Transverse colon (tissue), 4 donors: ENCODE measurements at regions not wholly inside any gene's neighbourhood (a gene's known extent, or its start where the extent isn't known, plus 50 kb on each side); places are given as distances from the start of the nearest gene placed in this dataset.

ENCODE experiments used
- CTCF ChIP-seq, 5 experiments: fragments of 200-600 bp in 3 of 5; fragments of 450-650 bp in 2 of 5; sonication (generic) in 3 of 5; IDR thresholded peaks; 1 replicate in 2 of 5; 2 replicates in 3 of 5; pipeline ENCODE4 v1.5.1; 2016 to 2017; ENCODE audit warnings: antibody characterized with exemption in 5 of 5, inconsistent platforms in 3 of 5, mild to moderate bottlenecking in 2 of 5, moderate library complexity in 1 of 5
- POLR2AphosphoS5 ChIP-seq, 3 donors: sonication (generic); formaldehyde crosslinking; IDR thresholded peaks; one replicate each; pipeline ENCODE4 v1.6.1; 2016; ENCODE audit warnings: antibody characterized with exemption in 3 of 3

GRCh38 chr5:56696900-56697299, 118.4 kb upstream of the MAP3K1 start:
- TF ChIP-seq POLR2AphosphoS5 (IDR thresholded peaks at IDR 0.05): no peak
- TF ChIP-seq CTCF (IDR thresholded peaks at IDR 0.05): no peak
